ENCODE measurements at regions not wholly inside any gene's neighbourhood (a gene's known extent, or its start where the extent isn't known, plus 50 kb on each side); places are given as distances from the start of the nearest gene placed in this dataset.

DNA sequence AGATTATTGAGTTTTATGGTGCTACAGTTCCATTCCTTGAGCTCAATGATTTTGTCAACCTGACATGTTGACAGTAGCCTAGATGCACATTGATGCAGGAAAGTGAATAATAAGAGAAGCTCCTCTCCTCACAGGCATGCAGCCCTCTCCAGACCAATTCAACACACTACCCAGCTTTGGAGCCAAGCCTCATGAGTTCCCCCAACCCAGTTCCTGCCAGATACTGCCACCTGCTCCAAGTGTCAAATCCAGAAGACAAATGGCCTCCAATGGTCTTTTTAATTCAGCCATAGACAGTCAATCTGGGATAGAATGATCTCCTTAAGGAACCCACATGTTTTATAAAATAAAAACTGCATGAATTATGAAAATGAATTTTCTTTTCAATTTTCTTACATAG is 83.7 kb upstream of the ARHGEF3 start:
- no peak overlapping the region for H3K4me3 ChIP-seq
- intact Hi-C loops (cut with DNase I, micrococcal nuclease): no loop called here
- no peaks in the 10 kb centered on the region for H3K36me3 ChIP-seq (ENCODE audit: low read depth)
- H3K9me3 ChIP-seq: no peaks in the 10 kb centered on the region
- peaks cover 10% of the 10 kb centered on the region for H3K4me1 ChIP-seq (ENCODE audit: low read depth)
- DNase-seq (no peak), ATAC-seq (no peak)
- TF ChIP-seq, protein P1, sequence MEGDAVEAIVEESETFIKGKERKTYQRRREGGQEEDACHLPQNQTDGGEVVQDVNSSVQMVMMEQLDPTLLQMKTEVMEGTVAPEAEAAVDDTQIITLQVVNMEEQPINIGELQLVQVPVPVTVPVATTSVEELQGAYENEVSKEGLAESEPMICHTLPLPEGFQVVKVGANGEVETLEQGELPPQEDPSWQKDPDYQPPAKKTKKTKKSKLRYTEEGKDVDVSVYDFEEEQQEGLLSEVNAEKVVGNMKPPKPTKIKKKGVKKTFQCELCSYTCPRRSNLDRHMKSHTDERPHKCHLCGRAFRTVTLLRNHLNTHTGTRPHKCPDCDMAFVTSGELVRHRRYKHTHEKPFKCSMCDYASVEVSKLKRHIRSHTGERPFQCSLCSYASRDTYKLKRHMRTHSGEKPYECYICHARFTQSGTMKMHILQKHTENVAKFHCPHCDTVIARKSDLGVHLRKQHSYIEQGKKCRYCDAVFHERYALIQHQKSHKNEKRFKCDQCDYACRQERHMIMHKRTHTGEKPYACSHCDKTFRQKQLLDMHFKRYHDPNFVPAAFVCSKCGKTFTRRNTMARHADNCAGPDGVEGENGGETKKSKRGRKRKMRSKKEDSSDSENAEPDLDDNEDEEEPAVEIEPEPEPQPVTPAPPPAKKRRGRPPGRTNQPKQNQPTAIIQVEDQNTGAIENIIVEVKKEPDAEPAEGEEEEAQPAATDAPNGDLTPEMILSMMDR (IDR thresholded peaks at IDR 0.05): no peak

DNA sequence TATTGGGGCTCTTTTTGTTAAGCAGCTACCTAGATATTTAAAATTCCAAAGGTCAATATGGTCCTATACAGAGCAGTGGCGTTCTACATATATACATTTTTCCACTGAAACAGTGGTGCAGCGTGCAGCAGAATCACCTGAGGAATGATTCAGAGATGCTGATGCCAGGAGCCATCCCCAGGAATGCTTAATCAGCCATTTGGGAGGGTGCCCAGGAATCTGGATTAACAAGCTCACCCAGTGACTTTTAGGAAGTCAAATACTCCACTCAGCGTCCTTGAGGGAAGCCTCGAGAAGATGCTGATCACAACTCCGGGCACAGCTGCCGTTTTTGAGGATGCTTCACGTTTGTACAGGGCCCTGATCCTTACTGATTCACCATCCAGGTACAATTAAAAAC is 82.6 kb upstream of the ARHGEF3 start:
- no peaks in the 10 kb centered on the region for H3K36me3 ChIP-seq (ENCODE audit: low read depth)
- DNase-seq: no peak
- intact Hi-C loops (cut with DNase I, micrococcal nuclease): no loop called here
- peaks cover 10% of the 10 kb centered on the region for H3K4me1 ChIP-seq (ENCODE audit: low read depth)
- TF ChIP-seq, protein P1 (IDR thresholded peaks at IDR 0.05): no peak
- ATAC-seq: no peak
- no peaks in the 10 kb centered on the region for H3K9me3 ChIP-seq
- H3K4me3 ChIP-seq: no peak overlapping the region

DNA sequence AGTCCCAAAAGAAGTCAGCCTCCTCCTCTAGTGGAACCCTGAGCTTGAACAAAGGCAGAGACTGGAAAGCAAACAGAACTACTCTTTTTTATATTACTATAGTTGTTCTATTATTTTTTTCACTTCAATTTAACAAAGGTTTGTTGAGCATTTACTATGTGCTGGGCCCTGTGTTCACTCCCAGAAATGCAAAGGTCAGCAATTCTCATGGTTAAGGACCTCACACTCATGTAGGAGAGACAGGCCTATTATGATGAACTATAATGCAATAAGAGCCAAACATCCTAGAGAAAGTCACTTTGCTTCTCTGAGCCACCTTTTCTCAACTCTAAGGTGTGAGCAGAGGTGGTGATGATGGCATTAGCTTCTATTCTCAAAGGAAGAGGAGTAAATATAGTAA is 82.1 kb upstream of the ARHGEF3 start:
- TF ChIP-seq, protein P1 (IDR thresholded peaks at IDR 0.05): no peak
- Histone ChIP-seq H3K36me3 (ENCODE audit: low read depth) (no peaks in the 10 kb centered on the region), H3K4me1 (ENCODE audit: low read depth) (peaks cover 10% of the 10 kb centered on the region), H3K4me3 (no peak overlapping the region), H3K9me3 (no peaks in the 10 kb centered on the region)
- DNase-seq (no peak), ATAC-seq (no peak)
- intact Hi-C loops (cut with DNase I, micrococcal nuclease): no loop called here

DNA sequence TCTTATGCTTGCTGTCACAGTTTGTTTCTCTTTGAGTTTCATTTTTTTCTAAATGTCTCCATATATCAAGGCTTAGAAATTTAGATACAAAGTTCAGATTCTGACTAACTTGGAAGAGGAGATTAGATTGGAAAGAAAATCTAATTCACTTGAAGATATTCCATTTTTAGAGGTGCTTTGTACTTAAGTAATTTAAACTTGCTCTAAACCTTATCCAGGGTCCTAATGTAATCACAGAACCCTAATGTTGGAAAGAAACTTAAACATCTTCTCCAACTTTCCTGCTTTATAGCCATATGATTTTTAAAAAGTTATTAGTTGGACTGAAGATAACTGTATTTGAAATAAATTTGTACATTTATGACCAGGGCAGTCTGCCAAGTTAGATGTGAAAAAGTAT is 81.1 kb upstream of the ARHGEF3 start:
- H3K36me3 ChIP-seq (ENCODE audit: low read depth): no peaks in the 10 kb centered on the region
- TF ChIP-seq, protein P1 (IDR thresholded peaks at IDR 0.05): no peak
- H3K9me3 ChIP-seq: no peaks in the 10 kb centered on the region
- no peak overlapping the region for H3K4me3 ChIP-seq
- peaks cover 6% of the 10 kb centered on the region for H3K4me1 ChIP-seq (ENCODE audit: low read depth)
- ATAC-seq: no peak
- intact Hi-C loops (cut with DNase I, micrococcal nuclease): no loop called here
- no peak for DNase-seq

DNA sequence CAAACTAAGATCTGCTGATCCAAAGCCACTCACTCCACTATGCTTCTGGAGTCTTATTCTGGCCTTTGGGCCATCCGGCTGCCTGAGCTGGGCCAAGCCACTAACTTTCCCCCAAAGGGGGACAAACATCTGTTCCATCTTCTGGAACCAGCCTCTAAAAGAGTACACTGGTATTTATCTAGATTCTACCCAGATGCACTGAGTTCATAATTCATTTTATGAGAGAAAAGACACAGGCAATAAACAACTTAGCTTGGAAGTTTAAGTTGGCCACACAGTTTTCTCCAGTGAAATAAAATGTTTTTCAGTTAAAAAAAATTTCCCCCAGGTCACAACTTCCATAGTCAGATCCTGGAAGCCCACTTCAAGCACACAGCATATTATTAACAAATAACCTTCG is 80.1 kb upstream of the ARHGEF3 start:
- intact Hi-C loops (cut with DNase I, micrococcal nuclease): no loop called here
- TF ChIP-seq, protein P1 (IDR thresholded peaks at IDR 0.05): no peak
- Histone ChIP-seq H3K4me3 (no peak overlapping the region), H3K9me3 (no peaks in the 10 kb centered on the region), H3K4me1 (ENCODE audit: low read depth) (no peaks in the 10 kb centered on the region), H3K36me3 (ENCODE audit: low read depth) (no peaks in the 10 kb centered on the region)
- ATAC-seq (no peak), DNase-seq (no peak)

Measured in mucosa of descending colon (tissue), 3 donors.